ENCODE measurements at regions not wholly inside any gene's neighbourhood (a gene's known extent, or its start where the extent isn't known, plus 50 kb on each side); places are given as distances from the start of the nearest gene placed in this dataset.

- no peak for TF ChIP-seq CTCF (conservative IDR thresholded peaks at IDR 0.05; ENCODE audit: low read depth in 2 of 2)
- no peak for TF ChIP-seq POLR2AphosphoS5 (IDR thresholded peaks at IDR 0.05; ENCODE audit: low read depth)
- no peak for TF ChIP-seq EZH2 (IDR thresholded peaks at IDR 0.05; ENCODE audit: low read depth, unreplicated experiment)
- no peak for TF ChIP-seq REST (IDR thresholded peaks at IDR 0.05; ENCODE audit: unreplicated experiment)
- no peak for TF ChIP-seq CREB1 (CRISPR knock-in tag; IDR thresholded peaks at IDR 0.05; ENCODE audit: low read depth)
- no peak for TF ChIP-seq EZH2phosphoT487 (IDR thresholded peaks at IDR 0.05; ENCODE audit: unreplicated experiment)
- no peak for TF ChIP-seq ZNF462 (CRISPR knock-in tag; IDR thresholded peaks at IDR 0.05)
- no peak for TF ChIP-seq JUNB (IDR thresholded peaks at IDR 0.05; ENCODE audit: unreplicated experiment)
- no peak for TF ChIP-seq ETS1 (IDR thresholded peaks at IDR 0.05)
These were observed 199.0 kb downstream of the DLL1 start for GRCh38 chr6:170091639-170092579.

Measured in GM23338 (cell line).